Upper lobe of left lung (tissue), 4 donors: ENCODE measurements at regions not wholly inside any gene's neighbourhood (a gene's known extent, or its start where the extent isn't known, plus 50 kb on each side); places are given as distances from the start of the nearest gene placed in this dataset.

Source experiments
- CTCF ChIP-seq, 6 experiments: fragments of 450-650 bp in 4 of 6; fragments of 200-600 bp in 2 of 6; sonication (generic) in 2 of 6; IDR thresholded peaks; one replicate each; pipeline ENCODE4 v1.5.1; 2016 to 2019; ENCODE audit warnings: antibody characterized with exemption in 6 of 6
- EP300 ChIP-seq, 4 donors: sonication (generic); formaldehyde crosslinking; IDR thresholded peaks; one replicate each; pipeline ENCODE4 v1.5.1; 2017; ENCODE audit warnings: antibody characterized with exemption in 4 of 4, control low read depth in 2 of 4
- POLR2A ChIP-seq, 4 donors: fragments of 450-650 bp; IDR thresholded peaks; one replicate each; pipeline ENCODE4 v1.5.1; 2016 to 2017; ENCODE audit warnings: antibody characterized with exemption in 4 of 4, mild to moderate bottlenecking in 2 of 4
- POLR2AphosphoS5 ChIP-seq, 2 donors: sonication (generic); formaldehyde crosslinking; IDR thresholded peaks; one replicate each; pipeline ENCODE4 v1.5.1; 2017; ENCODE audit warnings: antibody characterized with exemption in 2 of 2

GRCh38 chr9:75651709-75652108 is 238.8 kb upstream of the PCSK5 start:
- TF ChIP-seq CTCF (IDR thresholded peaks at IDR 0.05) = no peak
- no peak for TF ChIP-seq POLR2A (IDR thresholded peaks at IDR 0.05)
- no peak for TF ChIP-seq POLR2AphosphoS5 (IDR thresholded peaks at IDR 0.05)
- TF ChIP-seq EP300 (IDR thresholded peaks at IDR 0.05) = no peak
